ENCODE measurements at regions not wholly inside any gene's neighbourhood (a gene's known extent, or its start where the extent isn't known, plus 50 kb on each side); places are given as distances from the start of the nearest gene placed in this dataset.

DNA sequence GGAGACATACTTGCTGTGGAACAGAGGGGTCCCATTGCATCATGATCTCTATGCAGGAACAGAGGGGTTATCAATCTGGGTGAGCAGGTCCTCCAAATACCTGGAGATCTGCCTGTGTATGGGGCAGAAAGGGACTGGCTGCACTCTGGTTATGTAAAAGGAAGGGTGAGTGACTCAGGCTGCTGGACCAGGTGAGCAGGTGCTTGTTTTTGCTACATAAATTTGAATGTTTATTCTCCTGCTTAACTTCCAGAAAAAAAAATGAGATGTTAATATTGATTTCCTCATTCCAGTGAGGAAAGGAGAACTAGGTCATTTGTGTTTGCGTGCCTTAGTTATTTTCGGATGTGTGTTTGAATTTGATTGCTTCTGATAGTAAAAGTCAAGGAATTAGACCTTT lies 225.8 kb upstream of the TRAM1L1 start:
- no peaks in the 10 kb centered on the region for H3K4me1 ChIP-seq (ENCODE audit: control insufficient read depth in 1 of 2, insufficient read depth in 2 of 2, low read depth in 1 of 2, low read length in 1 of 2)
- H3K27ac ChIP-seq (ENCODE audit: low read depth in 2 of 2, low read length in 1 of 2): no peak overlapping the region
- WGBS (ENCODE audit: low lambda C conversion rate): 67% methylated on average over 2 of the region's 2 CpGs
- H2AFZ ChIP-seq (ENCODE audit: low read depth): no peak overlapping the region
- no peak for DNase-seq
- H3K4me2 ChIP-seq: no peak overlapping the region
- no peaks in the 10 kb centered on the region for H3K36me3 ChIP-seq (replicated peaks in 1 of 2; ENCODE audit: control insufficient read depth in 1 of 2, insufficient read depth in 2 of 2, low read length in 1 of 2)
- CTCF ChIA-PET: no interaction called here
- no peak for TF ChIP-seq CHD2 (IDR thresholded peaks at IDR 0.05; ENCODE audit: low read length, partially characterized antibody)
- no peak for TF ChIP-seq TAF1 (IDR thresholded peaks at IDR 0.05; ENCODE audit: borderline replicate concordance, low read depth, low read length)
- TF ChIP-seq, protein P1, sequence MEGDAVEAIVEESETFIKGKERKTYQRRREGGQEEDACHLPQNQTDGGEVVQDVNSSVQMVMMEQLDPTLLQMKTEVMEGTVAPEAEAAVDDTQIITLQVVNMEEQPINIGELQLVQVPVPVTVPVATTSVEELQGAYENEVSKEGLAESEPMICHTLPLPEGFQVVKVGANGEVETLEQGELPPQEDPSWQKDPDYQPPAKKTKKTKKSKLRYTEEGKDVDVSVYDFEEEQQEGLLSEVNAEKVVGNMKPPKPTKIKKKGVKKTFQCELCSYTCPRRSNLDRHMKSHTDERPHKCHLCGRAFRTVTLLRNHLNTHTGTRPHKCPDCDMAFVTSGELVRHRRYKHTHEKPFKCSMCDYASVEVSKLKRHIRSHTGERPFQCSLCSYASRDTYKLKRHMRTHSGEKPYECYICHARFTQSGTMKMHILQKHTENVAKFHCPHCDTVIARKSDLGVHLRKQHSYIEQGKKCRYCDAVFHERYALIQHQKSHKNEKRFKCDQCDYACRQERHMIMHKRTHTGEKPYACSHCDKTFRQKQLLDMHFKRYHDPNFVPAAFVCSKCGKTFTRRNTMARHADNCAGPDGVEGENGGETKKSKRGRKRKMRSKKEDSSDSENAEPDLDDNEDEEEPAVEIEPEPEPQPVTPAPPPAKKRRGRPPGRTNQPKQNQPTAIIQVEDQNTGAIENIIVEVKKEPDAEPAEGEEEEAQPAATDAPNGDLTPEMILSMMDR (IDR thresholded peaks at IDR 0.05): no peak
- TF ChIP-seq, protein P2, sequence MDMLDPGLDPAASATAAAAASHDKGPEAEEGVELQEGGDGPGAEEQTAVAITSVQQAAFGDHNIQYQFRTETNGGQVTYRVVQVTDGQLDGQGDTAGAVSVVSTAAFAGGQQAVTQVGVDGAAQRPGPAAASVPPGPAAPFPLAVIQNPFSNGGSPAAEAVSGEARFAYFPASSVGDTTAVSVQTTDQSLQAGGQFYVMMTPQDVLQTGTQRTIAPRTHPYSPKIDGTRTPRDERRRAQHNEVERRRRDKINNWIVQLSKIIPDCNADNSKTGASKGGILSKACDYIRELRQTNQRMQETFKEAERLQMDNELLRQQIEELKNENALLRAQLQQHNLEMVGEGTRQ (IDR thresholded peaks at IDR 0.05; ENCODE audit: borderline replicate concordance, low read depth, low read length): no peak
- no peak for TF ChIP-seq FOXJ3 (CRISPR knock-in tag; IDR thresholded peaks at IDR 0.05)
- H3K9me3 ChIP-seq: no peaks in the 10 kb centered on the region
- no peaks in the 10 kb centered on the region for H4K20me1 ChIP-seq (ENCODE audit: insufficient read depth)
- H3K27me3 ChIP-seq (ENCODE audit: insufficient read depth): no peaks in the 10 kb centered on the region
- POLR2A ChIA-PET: no interaction called here
- H3K4me3 ChIP-seq (ENCODE audit: low read depth in 2 of 2, low read length in 1 of 2): no peak overlapping the region
- H3K9ac ChIP-seq: no peak overlapping the region
- H3K79me2 ChIP-seq (ENCODE audit: insufficient read depth): no peaks in the 10 kb centered on the region
- no peaks in the 10 kb centered on the region for H3F3A ChIP-seq (replicated peaks; ENCODE audit: insufficient read depth)
- no peaks in the 10 kb centered on the region for H3K9me2 ChIP-seq

DNA sequence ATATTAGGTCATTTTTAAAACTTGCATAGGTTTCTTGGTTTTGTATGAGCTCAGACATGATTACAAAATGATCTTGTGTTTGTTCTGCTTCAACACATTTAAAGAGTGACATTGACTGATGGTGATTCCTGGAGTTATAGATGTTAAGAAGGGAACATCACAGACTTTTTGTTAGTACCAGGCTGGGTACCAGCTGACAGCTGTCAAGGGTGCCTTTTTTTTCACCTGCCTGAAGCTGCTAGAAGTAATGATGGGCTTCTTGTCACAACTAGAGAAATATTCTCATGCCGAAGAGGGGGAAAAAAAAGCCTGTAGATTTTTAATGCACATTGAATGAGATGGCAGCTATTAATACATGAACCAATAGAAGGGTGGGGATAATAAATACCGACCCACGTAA lies 226.6 kb upstream of the TRAM1L1 start:
- Histone ChIP-seq H3F3A (replicated peaks; ENCODE audit: insufficient read depth) (no peaks in the 10 kb centered on the region), H3K27me3 (ENCODE audit: insufficient read depth) (no peaks in the 10 kb centered on the region), H3K4me2 (no peak overlapping the region), H3K9me3 (no peaks in the 10 kb centered on the region), H3K4me1 (ENCODE audit: control insufficient read depth in 1 of 2, insufficient read depth in 2 of 2, low read depth in 1 of 2, low read length in 1 of 2) (no peaks in the 10 kb centered on the region), H3K9me2 (no peaks in the 10 kb centered on the region), H3K9ac (no peak overlapping the region), H3K36me3 (replicated peaks in 1 of 2; ENCODE audit: control insufficient read depth in 1 of 2, insufficient read depth in 2 of 2, low read length in 1 of 2) (no peaks in the 10 kb centered on the region), H2AFZ (ENCODE audit: low read depth) (no peak overlapping the region), H4K20me1 (ENCODE audit: insufficient read depth) (no peaks in the 10 kb centered on the region), H3K4me3 (ENCODE audit: low read depth in 2 of 2, low read length in 1 of 2) (no peak overlapping the region), H3K27ac (ENCODE audit: low read depth in 2 of 2, low read length in 1 of 2) (no peak overlapping the region), H3K79me2 (ENCODE audit: insufficient read depth) (no peaks in the 10 kb centered on the region)
- TF ChIP-seq, protein P3, sequence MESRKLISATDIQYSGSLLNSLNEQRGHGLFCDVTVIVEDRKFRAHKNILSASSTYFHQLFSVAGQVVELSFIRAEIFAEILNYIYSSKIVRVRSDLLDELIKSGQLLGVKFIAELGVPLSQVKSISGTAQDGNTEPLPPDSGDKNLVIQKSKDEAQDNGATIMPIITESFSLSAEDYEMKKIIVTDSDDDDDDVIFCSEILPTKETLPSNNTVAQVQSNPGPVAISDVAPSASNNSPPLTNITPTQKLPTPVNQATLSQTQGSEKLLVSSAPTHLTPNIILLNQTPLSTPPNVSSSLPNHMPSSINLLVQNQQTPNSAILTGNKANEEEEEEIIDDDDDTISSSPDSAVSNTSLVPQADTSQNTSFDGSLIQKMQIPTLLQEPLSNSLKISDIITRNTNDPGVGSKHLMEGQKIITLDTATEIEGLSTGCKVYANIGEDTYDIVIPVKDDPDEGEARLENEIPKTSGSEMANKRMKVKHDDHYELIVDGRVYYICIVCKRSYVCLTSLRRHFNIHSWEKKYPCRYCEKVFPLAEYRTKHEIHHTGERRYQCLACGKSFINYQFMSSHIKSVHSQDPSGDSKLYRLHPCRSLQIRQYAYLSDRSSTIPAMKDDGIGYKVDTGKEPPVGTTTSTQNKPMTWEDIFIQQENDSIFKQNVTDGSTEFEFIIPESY (IDR thresholded peaks at IDR 0.05; ENCODE audit: borderline replicate concordance, low read depth): no peak
- TF ChIP-seq ELF1 (IDR thresholded peaks at IDR 0.05) (no peak), EP300 (IDR thresholded peaks at IDR 0.05; ENCODE audit: borderline replicate concordance in 1 of 2, low read depth in 1 of 2, low read length in 1 of 2) (no peak), MXI1 (IDR thresholded peaks at IDR 0.05; ENCODE audit: low read depth, low read length) (no peak), NRF1 (IDR thresholded peaks at IDR 0.05; ENCODE audit: low read depth, low read length) (no peak)
- TF ChIP-seq, protein P4, sequence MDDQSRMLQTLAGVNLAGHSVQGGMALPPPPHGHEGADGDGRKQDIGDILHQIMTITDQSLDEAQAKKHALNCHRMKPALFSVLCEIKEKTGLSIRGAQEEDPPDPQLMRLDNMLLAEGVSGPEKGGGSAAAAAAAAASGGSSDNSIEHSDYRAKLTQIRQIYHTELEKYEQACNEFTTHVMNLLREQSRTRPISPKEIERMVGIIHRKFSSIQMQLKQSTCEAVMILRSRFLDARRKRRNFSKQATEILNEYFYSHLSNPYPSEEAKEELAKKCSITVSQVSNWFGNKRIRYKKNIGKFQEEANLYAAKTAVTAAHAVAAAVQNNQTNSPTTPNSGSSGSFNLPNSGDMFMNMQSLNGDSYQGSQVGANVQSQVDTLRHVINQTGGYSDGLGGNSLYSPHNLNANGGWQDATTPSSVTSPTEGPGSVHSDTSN (IDR thresholded peaks at IDR 0.05): no peak
- POLR2A ChIA-PET: no interaction called here
- DNase-seq: no peak
- 68% methylated on average over 3 of the region's 3 CpGs for WGBS (ENCODE audit: low lambda C conversion rate)
- CTCF ChIA-PET: no interaction called here

Measured in SK-N-SH (cell line).